Smooth muscle cell (in vitro differentiated cells): ENCODE measurements at regions not wholly inside any gene's neighbourhood (a gene's known extent, or its start where the extent isn't known, plus 50 kb on each side); places are given as distances from the start of the nearest gene placed in this dataset.

Source experiments
- DNase-seq: peaks from one replicate; lab custom pipeline; 2025; ENCODE audit not compliant: unreplicated experiment; lab: John Stamatoyannopoulos, UW
- H2AFZ ChIP-seq: fragments of 200-600 bp; sonication (generic); 2 replicates; pipeline ENCODE4 v1.6.0; 2016; ENCODE audit warnings: antibody characterized with exemption, low read depth, mild to moderate bottlenecking
- H3F3A ChIP-seq: fragments of 200-600 bp; sonication (generic); 2 replicates; pipeline ENCODE4 v1.6.0; 2017; ENCODE audit warnings: antibody characterized with exemption, low read depth
- H3K27ac ChIP-seq: fragments of 200-600 bp; sonication (generic); 2 replicates; pipeline ENCODE4 v1.5.1; 2016; ENCODE audit warnings: low read depth, mild to moderate bottlenecking
- H3K27me3 ChIP-seq: fragments of 200-600 bp; sonication (generic); 2 replicates; pipeline ENCODE4 v1.6.1; 2016; ENCODE audit warnings: low read depth, mild to moderate bottlenecking
- H3K36me3 ChIP-seq: fragments of 200-600 bp; sonication (generic); 2 replicates; pipeline ENCODE4 v1.5.1; 2016; ENCODE audit warnings: low read depth
- H3K4me1 ChIP-seq: fragments of 200-600 bp; sonication (generic); 2 replicates; pipeline ENCODE4 v1.5.1; 2016; ENCODE audit warnings: low read depth
- H3K4me2 ChIP-seq: fragments of 200-600 bp; sonication (generic); 2 replicates; pipeline ENCODE4 v1.6.0; 2016; ENCODE audit warnings: mild to moderate bottlenecking
- H3K4me3 ChIP-seq: fragments of 200-600 bp; sonication (generic); 2 replicates; pipeline ENCODE4 v1.5.1; 2016; ENCODE audit warnings: mild to moderate bottlenecking
- H3K79me2 ChIP-seq: fragments of 200-600 bp; sonication (generic); 2 replicates; pipeline ENCODE4 v1.6.0; 2016; ENCODE audit warnings: low read depth, mild to moderate bottlenecking
- H3K9ac ChIP-seq: fragments of 200-600 bp; sonication (generic); 2 replicates; pipeline ENCODE4 v1.6.0; 2016; ENCODE audit warnings: low read depth
- H3K9me3 ChIP-seq: fragments of 200-600 bp; sonication (generic); replicated peaks from 2 replicates; pipeline ENCODE4 v1.5.1; 2016; ENCODE audit warnings: low read depth
- H4K20me1 ChIP-seq: fragments of 200-600 bp; sonication (generic); 2 replicates; pipeline ENCODE4 v1.6.0; 2016; ENCODE audit warnings: low read depth
- WGBS: methylation state at CpG from one replicate; pipeline ENCODE4 v1.1.7; 2016; ENCODE audit warnings: low lambda C conversion rate; 5-methylcytosine and 5-hydroxymethylcytosine counted together
- TF ChIP-seq, protein P1 (sequence below): fragments of 200-600 bp; sonication (generic); IDR thresholded peaks from 2 replicates; pipeline ENCODE4 v1.5.1; 2017; ENCODE audit warnings: borderline replicate concordance, mild to moderate bottlenecking, antibody characterized with exemption; ENCODE audit not compliant: insufficient read depth, poor library complexity, severe bottlenecking

DNA sequence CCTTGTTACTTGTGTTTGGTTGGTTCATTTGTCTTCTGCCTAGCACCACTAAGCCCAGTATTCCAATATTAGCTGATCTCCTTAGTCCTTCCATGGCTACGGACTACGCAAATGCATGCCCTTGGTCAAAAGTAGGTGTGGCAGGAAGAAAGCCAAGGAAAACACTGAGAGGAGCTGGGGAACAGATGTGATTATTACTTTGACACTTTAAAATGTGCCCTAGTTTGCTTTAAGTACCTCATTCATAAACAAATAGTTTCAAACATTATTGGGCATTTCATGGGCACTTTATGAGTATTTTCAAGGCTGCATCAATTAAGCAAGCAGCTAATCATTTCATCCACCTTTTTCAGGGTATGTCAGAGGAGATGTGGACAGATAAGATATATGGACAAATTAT is 60.1 kb upstream of the HDDC2 start:
- Histone ChIP-seq H3K9ac (no peak overlapping the region), H3K4me3 (no peak overlapping the region), H2AFZ (no peak overlapping the region), H3F3A (peaks cover 8% of the 10 kb centered on the region), H3K36me3 (no peaks in the 10 kb centered on the region), H3K4me1 (peaks cover 7% of the 10 kb centered on the region), H4K20me1 (no peaks in the 10 kb centered on the region), H3K27me3 (no peaks in the 10 kb centered on the region), H3K27ac (no peak overlapping the region), H3K79me2 (no peaks in the 10 kb centered on the region), H3K4me2 (no peak overlapping the region), H3K9me3 (no peaks in the 10 kb centered on the region)
- 88% methylated on average over 2 of the region's 2 CpGs for WGBS
- TF ChIP-seq, protein P1, sequence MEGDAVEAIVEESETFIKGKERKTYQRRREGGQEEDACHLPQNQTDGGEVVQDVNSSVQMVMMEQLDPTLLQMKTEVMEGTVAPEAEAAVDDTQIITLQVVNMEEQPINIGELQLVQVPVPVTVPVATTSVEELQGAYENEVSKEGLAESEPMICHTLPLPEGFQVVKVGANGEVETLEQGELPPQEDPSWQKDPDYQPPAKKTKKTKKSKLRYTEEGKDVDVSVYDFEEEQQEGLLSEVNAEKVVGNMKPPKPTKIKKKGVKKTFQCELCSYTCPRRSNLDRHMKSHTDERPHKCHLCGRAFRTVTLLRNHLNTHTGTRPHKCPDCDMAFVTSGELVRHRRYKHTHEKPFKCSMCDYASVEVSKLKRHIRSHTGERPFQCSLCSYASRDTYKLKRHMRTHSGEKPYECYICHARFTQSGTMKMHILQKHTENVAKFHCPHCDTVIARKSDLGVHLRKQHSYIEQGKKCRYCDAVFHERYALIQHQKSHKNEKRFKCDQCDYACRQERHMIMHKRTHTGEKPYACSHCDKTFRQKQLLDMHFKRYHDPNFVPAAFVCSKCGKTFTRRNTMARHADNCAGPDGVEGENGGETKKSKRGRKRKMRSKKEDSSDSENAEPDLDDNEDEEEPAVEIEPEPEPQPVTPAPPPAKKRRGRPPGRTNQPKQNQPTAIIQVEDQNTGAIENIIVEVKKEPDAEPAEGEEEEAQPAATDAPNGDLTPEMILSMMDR, result no peak
- no peak for DNase-seq

DNA sequence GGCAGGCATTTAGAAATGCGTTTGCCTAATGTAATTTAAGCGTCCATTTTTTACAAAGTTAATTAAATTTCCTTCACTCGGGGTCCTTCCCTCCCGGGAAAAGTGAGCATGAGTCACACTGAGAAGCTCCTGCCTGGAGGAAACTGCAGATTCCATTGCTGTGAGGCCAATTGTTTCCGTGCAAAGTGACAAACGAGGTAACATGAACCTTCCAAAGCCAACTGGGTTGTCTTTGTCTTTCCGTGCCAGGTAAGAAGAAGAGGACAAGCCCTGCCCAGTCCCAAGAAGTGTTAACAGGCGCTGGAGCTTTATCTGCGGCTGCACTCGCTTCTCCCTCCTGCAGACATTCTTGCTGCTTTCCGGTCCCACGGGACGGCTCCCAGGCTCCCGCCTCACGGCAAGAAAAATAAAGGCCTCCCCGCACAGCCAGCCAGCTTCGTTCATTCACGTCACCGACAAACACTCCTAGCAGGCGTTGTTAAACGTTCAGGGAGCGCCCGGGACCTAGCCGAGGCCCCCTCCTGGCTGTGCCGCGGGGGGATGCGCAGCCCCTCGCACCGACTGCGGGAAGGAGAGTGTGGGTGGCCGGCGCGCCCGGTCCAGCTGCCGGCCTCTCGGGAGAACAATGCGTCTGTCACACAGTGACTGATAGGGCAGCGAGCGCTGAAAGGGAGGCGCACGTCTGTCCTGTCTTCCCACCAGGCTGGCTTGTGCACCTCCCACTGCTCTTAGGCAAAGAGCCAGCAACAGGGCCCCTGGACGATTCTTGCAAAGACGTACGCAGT is 61.5 kb upstream of the HDDC2 start:
- Histone ChIP-seq H3K27me3 (no peaks in the 10 kb centered on the region), H3K79me2 (no peaks in the 10 kb centered on the region), H3K36me3 (no peaks in the 10 kb centered on the region), H3K27ac (peak overlapping the region; percentile 92), H3K4me2 (peak overlapping the region; percentile 89), H3K4me3 (peak overlapping the region; percentile 55), H3K9me3 (no peaks in the 10 kb centered on the region), H3F3A (peaks cover 13% of the 10 kb centered on the region), H3K9ac (peak overlapping the region; percentile 85), H3K4me1 (peaks cover 7% of the 10 kb centered on the region), H4K20me1 (no peaks in the 10 kb centered on the region), H2AFZ (peak overlapping the region; percentile 85)
- peak; percentile 46 for DNase-seq
- TF ChIP-seq, protein P1, result no peak
- WGBS, result 1% methylated on average over 44 of the region's 44 CpGs

DNA sequence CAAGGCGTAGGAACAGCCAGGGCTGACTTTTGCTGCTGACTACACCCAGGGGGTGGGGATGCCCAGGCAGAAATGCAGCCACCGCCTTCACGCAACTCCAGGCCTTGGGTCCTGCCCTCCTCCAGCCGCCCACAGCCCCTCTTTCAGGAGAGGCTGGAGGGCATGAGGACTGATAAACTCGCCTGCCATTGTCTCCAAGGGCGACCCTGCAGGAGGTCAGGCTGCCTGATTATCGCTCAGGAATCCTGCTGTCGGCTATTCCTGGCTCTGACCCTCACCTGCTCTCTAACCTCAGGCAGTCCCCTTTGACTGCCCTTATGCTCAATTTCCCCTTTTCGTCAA is 62.0 kb upstream of the HDDC2 start:
- Histone ChIP-seq H3K79me2 (no peaks in the 10 kb centered on the region), H3K36me3 (no peaks in the 10 kb centered on the region), H3K4me2 (peak overlapping the region; percentile 89), H3K27me3 (no peaks in the 10 kb centered on the region), H3K9ac (peak overlapping the region; percentile 85), H3K4me1 (peaks cover 7% of the 10 kb centered on the region), H3K4me3 (peak overlapping the region; percentile 55), H2AFZ (peak overlapping the region; percentile 85), H3K9me3 (no peaks in the 10 kb centered on the region), H3F3A (peaks cover 13% of the 10 kb centered on the region), H3K27ac (peak overlapping the region; percentile 92), H4K20me1 (no peaks in the 10 kb centered on the region)
- TF ChIP-seq, protein P1, result no peak
- 11% methylated on average over 9 of the region's 9 CpGs for WGBS
- no peak for DNase-seq

DNA sequence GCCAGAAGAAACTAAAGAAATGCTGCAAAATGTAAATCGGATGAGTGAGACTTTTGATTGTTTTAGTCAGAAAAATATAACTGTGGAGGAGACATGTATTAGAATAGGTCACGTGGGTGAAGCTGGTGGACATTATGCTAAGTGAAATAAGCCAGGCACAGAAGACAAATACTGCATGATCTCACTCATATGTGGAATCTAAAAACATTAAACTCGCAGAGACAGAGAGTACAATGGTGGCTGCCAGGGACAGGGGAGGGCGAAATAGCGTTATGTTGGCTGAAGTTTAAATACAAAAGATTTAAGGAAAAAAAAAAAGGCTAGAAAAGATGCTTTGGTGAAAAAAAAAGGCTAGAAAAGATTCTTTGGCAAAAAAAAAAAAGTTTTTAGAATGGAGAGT is 63.5 kb upstream of the HDDC2 start:
- H3K4me2 ChIP-seq, result no peak overlapping the region
- DNase-seq, result no peak
- TF ChIP-seq, protein P1, result no peak

More for the DNA sequence above, 63.5 kb upstream of the HDDC2 start:
- no peak overlapping the region for H3K9ac ChIP-seq
- peaks cover 7% of the 10 kb centered on the region for H3K4me1 ChIP-seq
- no peaks in the 10 kb centered on the region for H3K27me3 ChIP-seq
- H3F3A ChIP-seq, result peaks cover 13% of the 10 kb centered on the region
- WGBS, result 77% methylated on average over 5 of the region's 5 CpGs
- H4K20me1 ChIP-seq, result no peaks in the 10 kb centered on the region
- H3K79me2 ChIP-seq, result no peaks in the 10 kb centered on the region
- no peaks in the 10 kb centered on the region for H3K36me3 ChIP-seq
- no peak overlapping the region for H2AFZ ChIP-seq
- H3K27ac ChIP-seq, result peak overlapping the region; percentile 92
- no peaks in the 10 kb centered on the region for H3K9me3 ChIP-seq
- no peak overlapping the region for H3K4me3 ChIP-seq
